HepG2 (cell line): ENCODE measurements at regions not wholly inside any gene's neighbourhood (a gene's known extent, or its start where the extent isn't known, plus 50 kb on each side); places are given as distances from the start of the nearest gene placed in this dataset.

Source experiments
- HHEX ChIP-seq: IDR thresholded peaks from 2 replicates; pipeline ENCODE4 v1.6.1; 2016; ENCODE audit warnings: control low read depth
- KDM6A ChIP-seq: IDR thresholded peaks from 2 replicates; pipeline ENCODE4 v1.6.1; 2016; ENCODE audit warnings: low read depth
- LCORL ChIP-seq, 2 experiments: fragments of 450-650 bp in 1 of 2; sonication (generic) in 1 of 2; formaldehyde crosslinking in 1 of 2; IDR thresholded peaks; 2 replicates each; pipeline versions ENCODE4 v1.5.0 to v1.6.1; 2017 to 2020; ENCODE audit warnings: antibody characterized with exemption in 1 of 2, missing genetic modification reagents in 1 of 2
- MAFK ChIP-seq, 2 experiments: IDR thresholded peaks in 1 of 2; conservative IDR thresholded peaks in 1 of 2; 2 replicates each; pipeline ENCODE4 v1.6.1; 2011; ENCODE audit warnings: improper control_type of control experiment in 2 of 2, low read length in 2 of 2
- NFYB ChIP-seq: sonication (generic); formaldehyde crosslinking; IDR thresholded peaks from 2 replicates; pipeline ENCODE4 v1.4.0; 2020; ENCODE audit warnings: missing genetic modification reagents
- POLR2AphosphoS5 ChIP-seq: IDR thresholded peaks from 2 replicates; pipeline ENCODE4 v1.6.1; 2012; ENCODE audit warnings: low read depth, low read length
- SMARCE1 ChIP-seq: fragments of 450-650 bp; IDR thresholded peaks from 2 replicates; pipeline ENCODE4 v1.6.1; 2017; ENCODE audit warnings: borderline replicate concordance
- THYN1 ChIP-seq: sonication (generic); formaldehyde crosslinking; IDR thresholded peaks from 2 replicates; pipeline ENCODE4 v1.8.1; 2023; ENCODE audit warnings: low read depth, mild to moderate bottlenecking, moderate library complexity, missing genetic modification reagents, borderline replicate concordance
- ZBTB38 ChIP-seq: sonication (generic); formaldehyde crosslinking; IDR thresholded peaks from 2 replicates; pipeline ENCODE4 v1.5.1; 2020; ENCODE audit warnings: mild to moderate bottlenecking, missing genetic modification reagents
- ZFP62 ChIP-seq: sonication (generic); formaldehyde crosslinking; IDR thresholded peaks from 2 replicates; pipeline ENCODE4 v1.4.0; 2020; ENCODE audit warnings: missing genetic modification reagents
- ZNF230 ChIP-seq: sonication (generic); formaldehyde crosslinking; IDR thresholded peaks from 2 replicates; pipeline ENCODE4 v1.4.0; 2020; ENCODE audit warnings: mild to moderate bottlenecking, missing genetic modification reagents
- ZNF839 ChIP-seq: sonication (generic); formaldehyde crosslinking; IDR thresholded peaks from 2 replicates; pipeline ENCODE4 v1.4.0; 2020; ENCODE audit warnings: missing genetic modification reagents, mild to moderate bottlenecking, borderline replicate concordance
- TF ChIP-seq, protein P1 (sequence below): sonication (generic); formaldehyde crosslinking; IDR thresholded peaks from 2 replicates; pipeline ENCODE4 v1.8.0; 2022; ENCODE audit warnings: low read depth, missing genetic modification reagents
- TF ChIP-seq, protein P2 (sequence below), 2 experiments: sonication (generic) in 1 of 2; formaldehyde crosslinking in 1 of 2; IDR thresholded peaks; 2 replicates each; pipeline versions ENCODE4 v1.4.0 to v1.6.1; 2018 to 2020; ENCODE audit warnings: missing genetic modification reagents in 2 of 2, borderline replicate concordance in 1 of 2, low read depth in 1 of 2, mild to moderate bottlenecking in 1 of 2, missing biosample characterization in 1 of 2

DNA sequence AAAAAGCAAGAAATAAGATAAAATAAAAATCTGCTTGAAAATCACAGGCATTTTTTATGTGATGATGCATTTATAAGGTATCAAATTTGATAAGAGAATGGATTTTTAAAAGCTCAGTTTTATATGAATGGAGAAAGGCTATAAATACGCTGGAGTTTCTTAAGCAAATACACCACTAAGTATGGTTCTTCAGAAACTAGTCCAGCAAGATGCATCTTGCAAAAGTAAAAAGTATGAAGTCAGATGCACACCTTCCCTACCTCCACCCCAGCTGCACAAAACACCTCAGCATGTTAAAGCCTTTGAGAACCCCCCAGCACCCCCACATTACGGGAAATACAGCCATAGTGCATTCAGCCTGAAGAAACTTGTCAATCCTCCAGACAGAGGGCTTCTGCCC is 143.1 kb upstream of the PROX1 start (continued):
- TF ChIP-seq NFYB (no peak), KDM6A (no peak), ZBTB38 (CRISPR knock-in tag) (no peak), MAFK (conservative IDR thresholded peaks at IDR 0.05 in 1 of 2, IDR thresholded peaks at IDR 0.05 in 1 of 2; ENCODE audit: low read length in 2 of 2) (no peak), ZNF839 (no peak), SMARCE1 (no peak), ZFP62 (no peak), POLR2AphosphoS5 (no peak), HHEX (CRISPR knock-in tag) (no peak), THYN1 (CRISPR knock-in tag) (no peak), ZNF230 (CRISPR knock-in tag) (no peak), LCORL (IDR thresholded peaks at IDR 0.05) (no peak), LCORL (CRISPR knock-in tag; IDR thresholded peaks at IDR 0.05) (no peak)
- TF ChIP-seq, protein P1, sequence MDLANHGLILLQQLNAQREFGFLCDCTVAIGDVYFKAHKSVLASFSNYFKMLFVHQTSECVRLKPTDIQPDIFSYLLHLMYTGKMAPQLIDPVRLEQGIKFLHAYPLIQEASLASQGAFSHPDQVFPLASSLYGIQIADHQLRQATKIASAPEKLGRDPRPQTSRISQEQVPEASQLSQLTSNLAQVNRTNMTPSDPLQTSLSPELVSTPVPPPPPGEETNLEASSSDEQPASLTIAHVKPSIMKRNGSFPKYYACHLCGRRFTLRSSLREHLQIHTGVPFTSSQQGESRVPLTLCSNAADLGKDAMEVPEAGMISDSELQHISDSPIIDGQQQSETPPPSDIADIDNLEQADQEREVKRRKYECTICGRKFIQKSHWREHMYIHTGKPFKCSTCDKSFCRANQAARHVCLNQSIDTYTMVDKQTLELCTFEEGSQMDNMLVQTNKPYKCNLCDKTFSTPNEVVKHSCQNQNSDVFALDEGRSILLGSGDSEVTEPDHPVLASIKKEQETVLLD = no peak
- TF ChIP-seq, protein P2, sequence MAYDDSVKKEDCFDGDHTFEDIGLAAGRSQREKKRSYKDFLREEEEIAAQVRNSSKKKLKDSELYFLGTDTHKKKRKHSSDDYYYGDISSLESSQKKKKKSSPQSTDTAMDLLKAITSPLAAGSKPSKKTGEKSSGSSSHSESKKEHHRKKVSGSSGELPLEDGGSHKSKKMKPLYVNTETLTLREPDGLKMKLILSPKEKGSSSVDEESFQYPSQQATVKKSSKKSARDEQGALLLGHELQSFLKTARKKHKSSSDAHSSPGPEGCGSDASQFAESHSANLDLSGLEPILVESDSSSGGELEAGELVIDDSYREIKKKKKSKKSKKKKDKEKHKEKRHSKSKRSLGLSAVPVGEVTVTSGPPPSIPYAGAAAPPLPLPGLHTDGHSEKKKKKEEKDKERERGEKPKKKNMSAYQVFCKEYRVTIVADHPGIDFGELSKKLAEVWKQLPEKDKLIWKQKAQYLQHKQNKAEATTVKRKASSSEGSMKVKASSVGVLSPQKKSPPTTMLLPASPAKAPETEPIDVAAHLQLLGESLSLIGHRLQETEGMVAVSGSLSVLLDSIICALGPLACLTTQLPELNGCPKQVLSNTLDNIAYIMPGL (CRISPR knock-in tag; IDR thresholded peaks at IDR 0.05; ENCODE audit: borderline replicate concordance in 1 of 2, low read depth in 1 of 2) = no peak
